Common myeloid progenitor, CD34-positive (primary cell): ENCODE measurements at regions not wholly inside any gene's neighbourhood (a gene's known extent, or its start where the extent isn't known, plus 50 kb on each side); places are given as distances from the start of the nearest gene placed in this dataset.

Experiments used
- CTCF ChIA-PET: fragments of 350-600 bp; sonication (Branson Sonifier 250); formaldehyde crosslinking; loops from one replicate; lab custom pipeline; 2021; ENCODE audit warnings: antibody characterized with exemption; lab: Charles Lee
- POLR2A ChIA-PET: fragments of 350-600 bp; sonication (Branson Sonifier 250); formaldehyde crosslinking; loops from one replicate; lab custom pipeline; 2021; ENCODE audit warnings: antibody characterized with exemption; lab: Charles Lee
- DNase-seq, 3 donors: peaks; one replicate each; pipeline versions ENCODE4 v3.0.0 to v3.0.0-alpha.2; 2013
- H3K27ac ChIP-seq, 2 experiments: 1 replicate in 1 of 2; 2 replicates in 1 of 2; pipeline ENCODE4 v1.7.0; 2013; ENCODE audit warnings: inconsistent platforms in 2 of 2, low read length in 2 of 2, mild to moderate bottlenecking in 2 of 2, low read depth in 1 of 2, moderate library complexity in 1 of 2; ENCODE audit not compliant: severe bottlenecking in 2 of 2, insufficient read depth in 1 of 2, poor library complexity in 1 of 2
- H3K27me3 ChIP-seq, 5 experiments: replicated peaks in 2 of 5; 1 replicate in 3 of 5; 2 replicates in 2 of 5; pipeline versions ENCODE4 v1.6.1 to v1.7.0; 2013; ENCODE audit warnings: low read length in 4 of 5, mild to moderate bottlenecking in 2 of 5, moderate library complexity in 2 of 5, inconsistent platforms in 1 of 5; ENCODE audit not compliant: insufficient read depth in 5 of 5, control insufficient read depth in 4 of 5
- H3K36me3 ChIP-seq, 4 experiments: 1 replicate in 2 of 4; 2 replicates in 2 of 4; pipeline versions ENCODE4 v1.6.1 to v1.7.0; 2013; ENCODE audit warnings: low read length in 3 of 4, control low read depth in 1 of 4, mild to moderate bottlenecking in 1 of 4; ENCODE audit not compliant: control insufficient read depth in 4 of 4, insufficient read depth in 4 of 4
- H3K4me1 ChIP-seq, 4 experiments: 1 replicate in 3 of 4; 2 replicates in 1 of 4; pipeline versions ENCODE4 v1.6.1 to v1.7.1; 2013; ENCODE audit warnings: low read length in 3 of 4, mild to moderate bottlenecking in 3 of 4, control low read depth in 1 of 4, inconsistent platforms in 1 of 4, moderate library complexity in 1 of 4; ENCODE audit not compliant: control insufficient read depth in 4 of 4, insufficient read depth in 4 of 4; ENCODE audit errors: control extremely low read depth in 1 of 4
- H3K4me3 ChIP-seq, 7 experiments: 1 replicate in 4 of 7; 2 replicates in 3 of 7; pipeline versions ENCODE4 v1.5.1 to v1.7.0; 2013; ENCODE audit warnings: mild to moderate bottlenecking in 7 of 7, low read length in 6 of 7, moderate library complexity in 6 of 7, inconsistent platforms in 2 of 7, low read depth in 2 of 7, control low read depth in 1 of 7; ENCODE audit not compliant: insufficient read depth in 4 of 7, control insufficient read depth in 1 of 7; ENCODE audit errors: extremely low read depth in 1 of 7
- H3K9me3 ChIP-seq, 5 experiments: 1 replicate in 4 of 5; 2 replicates in 1 of 5; pipeline versions ENCODE4 v1.6.1 to v1.7.1; 2013; ENCODE audit warnings: low read length in 4 of 5, mild to moderate bottlenecking in 2 of 5, inconsistent platforms in 1 of 5, low read depth in 1 of 5, moderate library complexity in 1 of 5; ENCODE audit not compliant: control insufficient read depth in 4 of 5, insufficient read depth in 2 of 5; ENCODE audit errors: control extremely low read depth in 1 of 5
- WGBS: methylation state at CpG from one replicate; pipeline ENCODE4 v1.1.5; 2013; ENCODE audit not compliant: insufficient coverage; 5-methylcytosine and 5-hydroxymethylcytosine counted together

DNA sequence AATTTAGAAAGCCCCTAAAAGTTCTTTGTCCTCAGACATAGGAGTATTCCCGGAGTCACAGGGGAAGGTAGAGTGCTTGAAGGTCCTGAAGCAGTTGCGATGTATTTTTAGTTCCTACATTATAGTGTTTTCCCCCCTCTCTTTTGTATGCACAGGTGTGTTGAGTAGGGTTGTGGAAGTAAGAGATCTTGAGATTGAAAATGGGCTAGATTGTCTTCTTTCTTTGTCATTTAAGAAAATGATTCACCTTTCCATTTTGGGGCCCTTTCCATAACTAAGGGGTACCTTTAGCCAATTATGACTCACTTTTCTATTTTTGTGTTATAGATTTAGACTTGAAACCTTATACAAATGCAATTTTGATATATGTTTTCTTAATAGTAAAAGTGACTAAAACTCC is 75.8 kb upstream of the AFF2 start:
- no peaks in the 10 kb centered on the region for H3K27me3 ChIP-seq
- ChIA-PET POLR2A (no interaction called here), CTCF (no interaction called here)
- no CpG with 5 or more reads among the region's 2 CpGs for WGBS
- no peaks in the 10 kb centered on the region for H3K36me3 ChIP-seq
- no peak for DNase-seq
- no peak overlapping the region for H3K4me3 ChIP-seq
- no peaks in the 10 kb centered on the region for H3K9me3 ChIP-seq
- no peaks in the 10 kb centered on the region for H3K4me1 ChIP-seq
- H3K27ac ChIP-seq: no peak overlapping the region

GRCh38 chrX:148426467-148426866 is 74.0 kb upstream of the AFF2 start:
- no peaks in the 10 kb centered on the region for H3K36me3 ChIP-seq
- no peak for DNase-seq
- CTCF ChIA-PET: no interaction called here
- H3K4me3 ChIP-seq: no peak overlapping the region
- POLR2A ChIA-PET: no interaction called here
- no peak overlapping the region for H3K27ac ChIP-seq
- 80% methylated on average over 1 of the region's 3 CpGs for WGBS
- H3K4me1 ChIP-seq: no peaks in the 10 kb centered on the region
- H3K27me3 ChIP-seq: no peaks in the 10 kb centered on the region
- H3K9me3 ChIP-seq: no peaks in the 10 kb centered on the region

- Histone ChIP-seq H3K36me3 (no peaks in the 10 kb centered on the region), H3K27ac (no peak overlapping the region), H3K27me3 (no peaks in the 10 kb centered on the region), H3K4me3 (no peak overlapping the region), H3K4me1 (no peaks in the 10 kb centered on the region), H3K9me3 (no peaks in the 10 kb centered on the region)
- DNase-seq: no peak
- WGBS: 77% methylated on average over 2 of the region's 3 CpGs
- CTCF ChIA-PET: no interaction called here
- POLR2A ChIA-PET: no interaction called here
Measured at GRCh38 chrX:148441387-148441786, 59.0 kb upstream of the AFF2 start.

DNA sequence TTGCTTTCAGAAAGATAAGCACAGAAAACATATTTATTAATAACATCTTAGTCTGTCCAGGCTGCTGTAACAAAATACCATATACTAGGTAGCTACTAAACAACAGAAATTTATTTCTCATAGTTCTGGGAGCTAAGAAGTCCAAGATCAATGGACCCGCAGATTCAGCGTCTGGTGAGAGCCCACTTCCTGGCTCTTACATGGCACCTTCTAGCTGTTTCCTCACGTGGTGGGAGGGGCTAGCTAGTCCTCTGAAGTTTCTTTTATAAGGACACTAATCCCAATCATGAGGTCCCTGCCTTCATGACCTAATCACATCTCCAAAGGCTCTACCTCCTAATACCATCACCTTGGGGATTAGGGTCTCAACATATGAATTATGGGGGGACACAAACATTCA is 57.2 kb upstream of the AFF2 start:
- Histone ChIP-seq H3K4me1 (no peaks in the 10 kb centered on the region), H3K9me3 (no peaks in the 10 kb centered on the region), H3K4me3 (no peak overlapping the region), H3K27ac (no peak overlapping the region), H3K36me3 (no peaks in the 10 kb centered on the region), H3K27me3 (no peaks in the 10 kb centered on the region)
- 83% methylated on average over 2 of the region's 3 CpGs for WGBS
- POLR2A ChIA-PET: no interaction called here
- no peak for DNase-seq
- CTCF ChIA-PET: no interaction called here

- H3K27me3 ChIP-seq: no peaks in the 10 kb centered on the region
- no peaks in the 10 kb centered on the region for H3K4me1 ChIP-seq
- H3K36me3 ChIP-seq: no peaks in the 10 kb centered on the region
- ChIA-PET POLR2A (no interaction called here), CTCF (no interaction called here)
- no peak overlapping the region for H3K27ac ChIP-seq
- no peak for DNase-seq
- H3K4me3 ChIP-seq: no peak overlapping the region
- H3K9me3 ChIP-seq: no peaks in the 10 kb centered on the region
- 86% methylated on average over 4 of the region's 4 CpGs for WGBS
Measured at GRCh38 chrX:148448686-148449085, 51.7 kb upstream of the AFF2 start.
